PC-3 (cell line): ENCODE measurements at regions not wholly inside any gene's neighbourhood (a gene's known extent, or its start where the extent isn't known, plus 50 kb on each side); places are given as distances from the start of the nearest gene placed in this dataset.

Experiments used
- ATAC-seq: fragments of 200-7000 bp; cut with Tn5 transposase; 2 replicates; pipeline ENCODE4 v1.9.1; 2020; ENCODE audit warnings: mild to moderate bottlenecking, moderate library complexity
- BruUV-seq: library from RNA; stranded (reverse); fragments of 400-500 nt; replicated peaks from 2 replicates; lab custom pipeline; 2021; lab: Mats Ljungman, UMichigan
- CTCF ChIA-PET: fragments of 300-600 bp; sonication (Branson Sonifier 250); formaldehyde crosslinking; loops from one replicate; lab custom pipeline; 2022; ENCODE audit warnings: antibody characterized with exemption; lab: Charles Lee
- POLR2A ChIA-PET: fragments of 300-600 bp; sonication (Branson Sonifier 250); formaldehyde crosslinking; loops from one replicate; lab custom pipeline; 2022; ENCODE audit warnings: antibody characterized with exemption; ENCODE audit not compliant: unreplicated experiment; lab: Charles Lee
- DNase-seq: peaks from one replicate; pipeline ENCODE4 v3.0.0-alpha.2; 2015
- H2AFZ ChIP-seq: fragments of 300-600 bp; sonication (generic); 2 replicates; pipeline ENCODE4 v1.6.0; 2016; ENCODE audit warnings: antibody characterized with exemption, low read length
- H3F3A ChIP-seq: fragments of 300-600 bp; sonication (generic); one replicate; pipeline ENCODE4 v1.6.0; 2017; ENCODE audit warnings: antibody characterized with exemption, low read length, control low read depth, mild to moderate bottlenecking; ENCODE audit not compliant: unreplicated experiment
- H3K27ac ChIP-seq: fragments of 300-600 bp; sonication (generic); 2 replicates; pipeline ENCODE4 v1.5.1; 2016; ENCODE audit warnings: mild to moderate bottlenecking, low read length
- H3K27me3 ChIP-seq: fragments of 300-600 bp; sonication (generic); 2 replicates; pipeline ENCODE4 v1.6.1; 2016; ENCODE audit warnings: low read length, mixed read lengths
- H3K36me3 ChIP-seq: fragments of 300-600 bp; sonication (generic); 2 replicates; pipeline ENCODE4 v1.6.1; 2016; ENCODE audit warnings: low read depth, mixed run types, low read length, mixed read lengths
- H3K4me1 ChIP-seq: fragments of 300-600 bp; sonication (generic); 2 replicates; pipeline ENCODE4 v1.5.1; 2016; ENCODE audit warnings: low read length; ENCODE audit not compliant: insufficient read depth
- H3K4me2 ChIP-seq: fragments of 300-600 bp; sonication (generic); 2 replicates; pipeline ENCODE4 v1.6.0; 2016; ENCODE audit warnings: low read length
- H3K4me3 ChIP-seq: fragments of 300-600 bp; sonication (generic); 2 replicates; pipeline ENCODE4 v1.5.1; 2016; ENCODE audit warnings: mild to moderate bottlenecking, low read length, mixed read lengths
- H3K79me2 ChIP-seq: fragments of 300-600 bp; sonication (generic); 2 replicates; pipeline ENCODE4 v1.6.1; 2017; ENCODE audit warnings: low read length, mixed read lengths
- H3K9ac ChIP-seq: fragments of 300-600 bp; sonication (generic); 2 replicates; pipeline ENCODE4 v1.6.0; 2016; ENCODE audit warnings: mild to moderate bottlenecking, low read length
- H3K9me2 ChIP-seq: fragments of 300-600 bp; sonication (generic); replicated peaks from 2 replicates; pipeline ENCODE4 v1.6.1; 2016; ENCODE audit warnings: mixed run types, low read length, mixed read lengths
- H3K9me3 ChIP-seq: fragments of 300-600 bp; sonication (generic); 2 replicates; pipeline ENCODE4 v1.6.1; 2016; ENCODE audit warnings: low read length, mixed read lengths
- H4K20me1 ChIP-seq: fragments of 300-600 bp; sonication (generic); 2 replicates; pipeline ENCODE4 v1.6.1; 2016; ENCODE audit warnings: low read length, mixed read lengths
- CTCF ChIP-seq: fragments of 300-600 bp; sonication (generic); conservative IDR thresholded peaks from 2 replicates; pipeline ENCODE4 v1.5.1; 2017; ENCODE audit warnings: antibody characterized with exemption, low read depth, mild to moderate bottlenecking, low read length
- EZH2 ChIP-seq: fragments of 300-600 bp; sonication (generic); IDR thresholded peaks from one replicate; pipeline ENCODE4 v1.6.1; 2017; ENCODE audit warnings: antibody characterized with exemption, mild to moderate bottlenecking, low read length; ENCODE audit not compliant: unreplicated experiment
- EZH2phosphoT487 ChIP-seq: fragments of 300-600 bp; sonication (generic); IDR thresholded peaks from 2 replicates; pipeline ENCODE4 v1.6.1; 2018; ENCODE audit warnings: mild to moderate bottlenecking, antibody characterized with exemption, low read length, borderline replicate concordance
- intact Hi-C: fragments of 100-400 bp; cut with micrococcal nuclease; formaldehyde crosslinking; loops from 2 replicates; pipeline ENCODE4 v1.9.0; 2023

- Histone ChIP-seq H3K27ac (no peak overlapping the region), H3K79me2 (no peaks in the 10 kb centered on the region), H4K20me1 (no peaks in the 10 kb centered on the region), H2AFZ (no peak overlapping the region), H3K9me2 (no peaks in the 10 kb centered on the region), H3K4me1 (peaks cover 15% of the 10 kb centered on the region; the same call in 1 of the 2 replicates), H3K9ac (no peak overlapping the region), H3F3A (no peaks in the 10 kb centered on the region), H3K4me2 (no peak overlapping the region), H3K4me3 (no peak overlapping the region), H3K9me3 (no peaks in the 10 kb centered on the region), H3K36me3 (no peaks in the 10 kb centered on the region), H3K27me3 (no peaks in the 10 kb centered on the region)
- ATAC-seq (no peak), DNase-seq (no peak)
- ChIA-PET POLR2A (no interaction called here), CTCF (no interaction called here)
- no peak for TF ChIP-seq CTCF
- TF ChIP-seq EZH2phosphoT487: no peak
- TF ChIP-seq EZH2: no peak
- intact Hi-C loops: no loop called here
- no TSS peak for BruUV-seq
These were observed 69.6 kb upstream of the ARL4D start for GRCh38 chr17:43329183-43329582.

GRCh38 chr17:43328650-43329049 is 70.1 kb upstream of the ARL4D start:
- intact Hi-C loops: no loop called here
- DNase-seq (no peak), ATAC-seq (no peak)
- Histone ChIP-seq H3K9ac (no peak overlapping the region), H3K4me1 (peaks cover 15% of the 10 kb centered on the region; the same call in 1 of the 2 replicates), H3F3A (no peaks in the 10 kb centered on the region), H3K9me2 (no peaks in the 10 kb centered on the region), H3K9me3 (no peaks in the 10 kb centered on the region), H3K4me3 (no peak overlapping the region), H3K36me3 (no peaks in the 10 kb centered on the region), H3K27me3 (no peaks in the 10 kb centered on the region), H3K4me2 (no peak overlapping the region), H3K79me2 (no peaks in the 10 kb centered on the region), H4K20me1 (no peaks in the 10 kb centered on the region), H2AFZ (no peak overlapping the region), H3K27ac (no peak overlapping the region)
- BruUV-seq: no TSS peak
- POLR2A ChIA-PET: interaction anchor here (0.6 kb wide), 1 partner anchor 33 kb away, joined by 3 read pairs; no protein-coding TSS in a partner anchor
- TF ChIP-seq CTCF (no peak), EZH2 (no peak), EZH2phosphoT487 (no peak)
- CTCF ChIA-PET: no interaction called here

- Histone ChIP-seq H3K9ac (no peak overlapping the region), H2AFZ (no peak overlapping the region), H3K9me2 (no peaks in the 10 kb centered on the region), H3K4me1 (peaks cover 15% of the 10 kb centered on the region; the same call in 1 of the 2 replicates), H3K27ac (no peak overlapping the region), H3K36me3 (no peaks in the 10 kb centered on the region), H3K4me3 (no peak overlapping the region), H4K20me1 (no peaks in the 10 kb centered on the region), H3K4me2 (no peak overlapping the region), H3K27me3 (no peaks in the 10 kb centered on the region), H3K9me3 (no peaks in the 10 kb centered on the region), H3F3A (no peaks in the 10 kb centered on the region), H3K79me2 (no peaks in the 10 kb centered on the region)
- intact Hi-C loops: no loop called here
- ATAC-seq: no peak
- no TSS peak for BruUV-seq
- POLR2A ChIA-PET: no interaction called here
- CTCF ChIA-PET: no interaction called here
- no peak for TF ChIP-seq EZH2
- TF ChIP-seq EZH2phosphoT487: no peak
- TF ChIP-seq CTCF: no peak
- DNase-seq: no peak
These were observed 70.9 kb upstream of the ARL4D start for GRCh38 chr17:43327834-43328420.
